ENCODE measurements at regions not wholly inside any gene's neighbourhood (a gene's known extent, or its start where the extent isn't known, plus 50 kb on each side); places are given as distances from the start of the nearest gene placed in this dataset.

- DNase-seq (ENCODE audit: low read depth): no peak
Measured at GRCh38 chr6:163949431-163949830, 534.9 kb downstream of the QKI start.

- DNase-seq (ENCODE audit: low read depth): no peak
Measured at GRCh38 chr6:163948250-163948649, 533.7 kb downstream of the QKI start.

- no peak for DNase-seq (ENCODE audit: low read depth)
Measured at GRCh38 chr6:163947276-163947675, 532.8 kb downstream of the QKI start.

GRCh38 chr6:163946437-163946836 lies 531.9 kb downstream of the QKI start:
- DNase-seq (ENCODE audit: low read depth): no peak

- DNase-seq (ENCODE audit: low read depth): no peak
Measured at GRCh38 chr6:163945808-163946207, 531.3 kb downstream of the QKI start.

GRCh38 chr6:163944897-163945296 lies 530.4 kb downstream of the QKI start:
- DNase-seq (ENCODE audit: low read depth): no peak

- no peak for DNase-seq (ENCODE audit: low read depth)
Measured at GRCh38 chr6:163943607-163944385, 529.3 kb downstream of the QKI start.

GRCh38 chr6:163942790-163943189 lies 528.3 kb downstream of the QKI start:
- DNase-seq (ENCODE audit: low read depth): no peak

GRCh38 chr6:163941624-163941976 lies 527.1 kb downstream of the QKI start:
- no peak for DNase-seq (ENCODE audit: low read depth)

- no peak for DNase-seq (ENCODE audit: low read depth)
Measured at GRCh38 chr6:163940705-163941623, 526.4 kb downstream of the QKI start.

- no peak for DNase-seq (ENCODE audit: low read depth)
Measured at GRCh38 chr6:163937071-163937470, 522.6 kb downstream of the QKI start.

- no peak for DNase-seq (ENCODE audit: low read depth)
Measured at GRCh38 chr6:163935158-163935762, 520.7 kb downstream of the QKI start.

GRCh38 chr6:163930012-163930411 lies 515.5 kb downstream of the QKI start:
- no peak for DNase-seq (ENCODE audit: low read depth)

GRCh38 chr6:163929538-163929937 lies 515.0 kb downstream of the QKI start:
- DNase-seq (ENCODE audit: low read depth): no peak

- no peak for DNase-seq (ENCODE audit: low read depth)
Measured at GRCh38 chr6:163926642-163927041, 512.1 kb downstream of the QKI start.

GRCh38 chr6:163925839-163926238 lies 511.3 kb downstream of the QKI start:
- no peak for DNase-seq (ENCODE audit: low read depth)

GRCh38 chr6:163923658-163924411 lies 509.3 kb downstream of the QKI start:
- no peak for DNase-seq (ENCODE audit: low read depth)

- DNase-seq (ENCODE audit: low read depth): no peak
Measured at GRCh38 chr6:163922562-163922961, 508.0 kb downstream of the QKI start.

GRCh38 chr6:163919652-163920051 lies 505.1 kb downstream of the QKI start:
- DNase-seq (ENCODE audit: low read depth): no peak

GRCh38 chr6:163916315-163917081 lies 502.0 kb downstream of the QKI start:
- DNase-seq (ENCODE audit: low read depth): no peak

GRCh38 chr6:163915131-163915530 lies 500.6 kb downstream of the QKI start:
- no peak for DNase-seq (ENCODE audit: low read depth)
